Keratinocyte (primary cell): ENCODE measurements at regions not wholly inside any gene's neighbourhood (a gene's known extent, or its start where the extent isn't known, plus 50 kb on each side); places are given as distances from the start of the nearest gene placed in this dataset.

ENCODE experiments used
- DNase-seq: peaks from one replicate; pipeline ENCODE4 v3.0.0-alpha.2; 2011; ENCODE audit warnings: low read depth, missing footprints, low spot score
- FAIRE-seq: peaks from 2 replicates; lab custom pipeline; 2011; peaks lifted over from hg19 to GRCh38; lab: Jason Lieb, UNC
- H2AFZ ChIP-seq: 2 replicates; pipeline ENCODE4 v1.6.0; 2012; ENCODE audit warnings: low read length, control low read depth, inconsistent platforms; ENCODE audit not compliant: control insufficient read depth
- H3K27ac ChIP-seq: 2 replicates; pipeline ENCODE4 v1.5.1; 2011; ENCODE audit warnings: low read length; ENCODE audit not compliant: control insufficient read depth, insufficient read depth
- H3K27me3 ChIP-seq: 3 replicates; pipeline ENCODE4 v1.6.0; 2011; ENCODE audit warnings: low read length; ENCODE audit not compliant: control insufficient read depth, insufficient read depth; ENCODE audit errors: extremely low read depth
- H3K36me3 ChIP-seq, 2 experiments: 2 replicates in 1 of 2; 3 replicates in 1 of 2; pipeline ENCODE4 v1.5.1; 2011; ENCODE audit warnings: low read length in 2 of 2, mild to moderate bottlenecking in 1 of 2; ENCODE audit not compliant: control insufficient read depth in 2 of 2, insufficient read depth in 2 of 2; ENCODE audit errors: extremely low read depth in 1 of 2
- H3K4me1 ChIP-seq: 3 replicates; pipeline ENCODE4 v1.5.1; 2011; ENCODE audit warnings: low read length; ENCODE audit not compliant: control insufficient read depth, insufficient read depth; ENCODE audit errors: extremely low read depth
- H3K4me2 ChIP-seq: 3 replicates; pipeline ENCODE4 v1.6.0; 2011; ENCODE audit warnings: low read depth, low read length; ENCODE audit not compliant: control insufficient read depth, insufficient read depth; ENCODE audit errors: extremely low read depth
- H3K4me3 ChIP-seq, 3 experiments: fragments of 200-600 bp in 1 of 3; sonication (generic) in 1 of 3; 2 replicates in 2 of 3; 3 replicates in 1 of 3; pipeline ENCODE4 v1.5.1; 2011 to 2016; ENCODE audit warnings: low read length in 3 of 3, mild to moderate bottlenecking in 3 of 3, control low read depth in 2 of 3, inconsistent platforms in 1 of 3, low read depth in 1 of 3, mixed read lengths in 1 of 3, mixed run types in 1 of 3, moderate library complexity in 1 of 3; ENCODE audit not compliant: control insufficient read depth in 2 of 3, insufficient read depth in 2 of 3; ENCODE audit errors: extremely low read depth in 1 of 3
- H3K79me2 ChIP-seq: 2 replicates; pipeline ENCODE4 v1.6.0; 2012; ENCODE audit warnings: low read length; ENCODE audit not compliant: control insufficient read depth, insufficient read depth
- H3K9ac ChIP-seq: 3 replicates; pipeline ENCODE4 v1.6.0; 2011; ENCODE audit warnings: low read length; ENCODE audit not compliant: control insufficient read depth, insufficient read depth; ENCODE audit errors: extremely low read depth
- H3K9me1 ChIP-seq: 3 replicates; pipeline ENCODE4 v1.6.0; 2011; ENCODE audit warnings: low read length; ENCODE audit not compliant: control insufficient read depth, insufficient read depth; ENCODE audit errors: extremely low read depth
- H3K9me3 ChIP-seq: 2 replicates; pipeline ENCODE4 v1.5.1; 2012; ENCODE audit warnings: low read depth, low read length; ENCODE audit not compliant: control insufficient read depth
- H4K20me1 ChIP-seq: 3 replicates; pipeline ENCODE4 v1.6.0; 2011; ENCODE audit warnings: low read length; ENCODE audit not compliant: control insufficient read depth, insufficient read depth; ENCODE audit errors: extremely low read depth
- CTCF ChIP-seq, 3 experiments: IDR thresholded peaks in 1 of 3; conservative IDR thresholded peaks in 1 of 3; optimal IDR thresholded peaks in 1 of 3; 2 replicates in 2 of 3; 3 replicates in 1 of 3; pipeline versions ENCODE3 to v1.5.1; 2011; ENCODE audit warnings: low read length in 3 of 3, mild to moderate bottlenecking in 3 of 3, moderate library complexity in 2 of 3, control low read depth in 1 of 3, inconsistent platforms in 1 of 3; ENCODE audit not compliant: insufficient read depth in 2 of 3; ENCODE audit errors: extremely low read depth in 1 of 3
- EZH2 ChIP-seq: IDR thresholded peaks from one replicate; pipeline ENCODE4 v1.6.1; 2012; ENCODE audit warnings: inconsistent platforms, mild to moderate bottlenecking, low read length, moderate library complexity
- dilution Hi-C: fragments of 300-500 bp; cut with MboI; formaldehyde crosslinking; loops from one replicate; pipeline ENCODE4 v1.7.0; 2020; ENCODE audit warnings: low sequenced_read_pairs; ENCODE audit not compliant: extremely low pct_ligation_motif_present

DNA sequence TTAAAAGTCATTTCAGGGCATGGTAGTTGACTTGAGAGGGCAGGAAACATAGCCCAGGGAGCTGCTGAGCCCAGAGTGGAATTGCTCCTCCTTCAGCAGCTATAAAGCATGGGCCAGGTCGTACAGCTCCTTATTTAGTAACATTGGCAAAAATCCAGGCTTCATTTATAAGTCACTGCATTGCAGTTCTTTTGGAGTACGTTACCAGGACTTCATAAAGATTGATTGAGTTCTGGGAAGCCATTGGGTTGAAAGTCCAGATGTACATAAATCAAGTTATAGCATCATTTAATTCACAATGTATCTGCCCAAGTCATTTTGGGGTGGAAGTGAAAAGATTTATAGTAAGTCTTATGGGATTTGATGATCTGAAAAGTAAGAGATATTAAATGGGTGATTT lies 53.0 kb upstream of the ANKEF1 start:
- no peak overlapping the region for H2AFZ ChIP-seq
- no peaks in the 10 kb centered on the region for H3K27me3 ChIP-seq
- H3K4me2 ChIP-seq = no peak overlapping the region
- H4K20me1 ChIP-seq = no peaks in the 10 kb centered on the region
- dilution Hi-C loops = loop anchor here (25.0 kb wide), 1 partner anchor 105 kb away; no protein-coding TSS in a partner anchor
- DNase-seq (no peak), FAIRE-seq (no peak)
- H3K9me3 ChIP-seq = no peaks in the 10 kb centered on the region
- no peak overlapping the region for H3K27ac ChIP-seq
- peaks cover 9% of the 10 kb centered on the region for H3K4me1 ChIP-seq
- H3K36me3 ChIP-seq = no peaks in the 10 kb centered on the region
- H3K4me3 ChIP-seq = no peak overlapping the region
- H3K79me2 ChIP-seq = no peaks in the 10 kb centered on the region
- no peak for TF ChIP-seq CTCF (optimal IDR thresholded peaks at IDR 0.05 in 1 of 3, IDR thresholded peaks at IDR 0.05 in 1 of 3, conservative IDR thresholded peaks at IDR 0.05 in 1 of 3; ENCODE audit: extremely low read depth in 1 of 3, insufficient read depth in 2 of 3, low read length in 3 of 3)
- TF ChIP-seq EZH2 = no peak
- no peaks in the 10 kb centered on the region for H3K9me1 ChIP-seq
- H3K9ac ChIP-seq = no peak overlapping the region

GRCh38 chr20:9978397-9979004 lies 56.3 kb upstream of the ANKEF1 start:
- no peaks in the 10 kb centered on the region for H3K9me1 ChIP-seq
- no peaks in the 10 kb centered on the region for H3K79me2 ChIP-seq
- no peak overlapping the region for H3K27ac ChIP-seq
- dilution Hi-C loops = loop anchor here (25.0 kb wide), 1 partner anchor 109 kb away; no protein-coding TSS in a partner anchor
- TF ChIP-seq EZH2 (no peak), CTCF (optimal IDR thresholded peaks at IDR 0.05 in 1 of 3, IDR thresholded peaks at IDR 0.05 in 1 of 3, conservative IDR thresholded peaks at IDR 0.05 in 1 of 3; ENCODE audit: extremely low read depth in 1 of 3, insufficient read depth in 2 of 3, low read length in 3 of 3) (peak; percentile 62 to 81 (median 64))
- no peaks in the 10 kb centered on the region for H3K36me3 ChIP-seq
- peak overlapping the region in 1 of 3 experiments; percentile 45 for H3K4me3 ChIP-seq
- peak overlapping the region; percentile 57 for H3K4me2 ChIP-seq
- DNase-seq (peak; percentile 19), FAIRE-seq (peak; percentile 98)
- H2AFZ ChIP-seq = no peak overlapping the region
- H3K27me3 ChIP-seq = no peaks in the 10 kb centered on the region
- H3K9me3 ChIP-seq = no peaks in the 10 kb centered on the region
- no peak overlapping the region for H3K9ac ChIP-seq
- H4K20me1 ChIP-seq = no peaks in the 10 kb centered on the region
- peaks cover 9% of the 10 kb centered on the region for H3K4me1 ChIP-seq
